RWPE2 (cell line): ENCODE measurements at regions not wholly inside any gene's neighbourhood (a gene's known extent, or its start where the extent isn't known, plus 50 kb on each side); places are given as distances from the start of the nearest gene placed in this dataset.

Source experiments
- ATAC-seq: fragments of 200-7000 bp; cut with Tn5 transposase; 3 replicates; pipeline ENCODE4 v1.9.1; 2021; ENCODE audit warnings: low read depth
- DNase-seq: peaks from one replicate; pipeline ENCODE4 v3.0.0-alpha.2; 2020; ENCODE audit warnings: low spot score
- H3K27ac ChIP-seq: fragments of 450-650 bp; 2 replicates; pipeline ENCODE4 v1.5.1; 2017; ENCODE audit warnings: mild to moderate bottlenecking; ENCODE audit not compliant: poor library complexity, severe bottlenecking
- H3K27me3 ChIP-seq: fragments of 250-450 bp; sonication (Bioruptor Pico); 2 replicates; pipeline ENCODE4 v1.5.1; 2021; ENCODE audit warnings: mild to moderate bottlenecking, moderate library complexity; ENCODE audit not compliant: insufficient read depth, poor library complexity, severe bottlenecking
- H3K36me3 ChIP-seq: fragments of 250-450 bp; sonication (Bioruptor Pico); 2 replicates; pipeline ENCODE4 v1.5.1; 2020; ENCODE audit warnings: low read depth, mild to moderate bottlenecking, moderate library complexity
- H3K4me1 ChIP-seq: fragments of 250-450 bp; sonication (Bioruptor Pico); 2 replicates; pipeline ENCODE4 v1.5.1; 2021; ENCODE audit warnings: mild to moderate bottlenecking, moderate library complexity; ENCODE audit not compliant: insufficient read depth, poor library complexity, severe bottlenecking
- H3K4me3 ChIP-seq: fragments of 250-450 bp; sonication (Bioruptor Pico); 2 replicates; pipeline ENCODE4 v1.5.1; 2021; ENCODE audit warnings: mild to moderate bottlenecking, moderate library complexity; ENCODE audit not compliant: severe bottlenecking
- H3K9me3 ChIP-seq: fragments of 250-450 bp; sonication (Bioruptor Pico); 2 replicates; pipeline ENCODE4 v1.5.1; 2021; ENCODE audit warnings: mild to moderate bottlenecking, moderate library complexity; ENCODE audit not compliant: severe bottlenecking
- CTCF ChIP-seq: fragments of 450-650 bp; IDR thresholded peaks from one replicate; pipeline ENCODE4 v1.5.1; 2017; ENCODE audit warnings: mild to moderate bottlenecking, moderate library complexity; ENCODE audit not compliant: poor library complexity, severe bottlenecking

- no peaks in the 10 kb centered on the region for H3K36me3 ChIP-seq
- H3K4me1 ChIP-seq: no peaks in the 10 kb centered on the region
- H3K9me3 ChIP-seq: no peaks in the 10 kb centered on the region
- no peak overlapping the region for H3K27ac ChIP-seq
- no peak for DNase-seq
- H3K27me3 ChIP-seq: peaks cover 5% of the 10 kb centered on the region
- no peak overlapping the region for H3K4me3 ChIP-seq
- ATAC-seq: no peak
- TF ChIP-seq CTCF: no peak
Observed at GRCh38 chr3:178900029-178900646, 171.5 kb downstream of the ZMAT3 start.

- TF ChIP-seq CTCF: no peak
- DNase-seq: no peak
- H3K9me3 ChIP-seq: no peaks in the 10 kb centered on the region
- no peaks in the 10 kb centered on the region for H3K36me3 ChIP-seq
- H3K27me3 ChIP-seq: peaks cover 5% of the 10 kb centered on the region
- no peak overlapping the region for H3K4me3 ChIP-seq
- no peak overlapping the region for H3K27ac ChIP-seq
- ATAC-seq: no peak
- H3K4me1 ChIP-seq: no peaks in the 10 kb centered on the region
Observed at GRCh38 chr3:178895178-178895789, 176.3 kb downstream of the ZMAT3 start.
